Right lung (tissue), 2 donors: ENCODE measurements at regions not wholly inside any gene's neighbourhood (a gene's known extent, or its start where the extent isn't known, plus 50 kb on each side); places are given as distances from the start of the nearest gene placed in this dataset.

ENCODE experiments used
- DNase-seq, 2 donors: peaks; one replicate each; pipeline ENCODE4 v3.0.0-alpha.2; 2013

- DNase-seq, result no peak
These were observed 208.6 kb downstream of the CMPK2 start for GRCh38 chr2:6657136-6657535.

GRCh38 chr2:6657855-6658254 lies 207.9 kb downstream of the CMPK2 start:
- no peak for DNase-seq

GRCh38 chr2:6664332-6665061 lies 201.2 kb downstream of the CMPK2 start:
- no peak for DNase-seq

- no peak for DNase-seq
These were observed 200.3 kb downstream of the CMPK2 start for GRCh38 chr2:6665093-6666045.

- DNase-seq, result no peak
These were observed 198.4 kb downstream of the CMPK2 start for GRCh38 chr2:6667326-6667725.

- no peak for DNase-seq
These were observed 193.8 kb downstream of the CMPK2 start for GRCh38 chr2:6671913-6672312.

- DNase-seq, result no peak
These were observed 191.3 kb downstream of the CMPK2 start for GRCh38 chr2:6674381-6674780.

- DNase-seq, result no peak
These were observed 189.9 kb downstream of the CMPK2 start for GRCh38 chr2:6675791-6676190.

- DNase-seq, result no peak
These were observed 189.5 kb downstream of the CMPK2 start for GRCh38 chr2:6676241-6676640.

- no peak for DNase-seq
These were observed 188.9 kb downstream of the CMPK2 start for GRCh38 chr2:6676776-6677175.

GRCh38 chr2:6679471-6679870 lies 186.2 kb downstream of the CMPK2 start:
- no peak for DNase-seq

- peak; percentile 31 to 53 for DNase-seq
These were observed 182.2 kb downstream of the CMPK2 start for GRCh38 chr2:6683516-6683915.

- no peak for DNase-seq
These were observed 180.3 kb downstream of the CMPK2 start for GRCh38 chr2:6685447-6685846.

- DNase-seq, result peak; percentile 44 to 61
These were observed 173.7 kb downstream of the CMPK2 start for GRCh38 chr2:6692056-6692455.

GRCh38 chr2:6692819-6693218 lies 172.9 kb downstream of the CMPK2 start:
- no peak for DNase-seq

- no peak for DNase-seq
These were observed 171.2 kb downstream of the CMPK2 start for GRCh38 chr2:6694555-6694954.

GRCh38 chr2:6700335-6700734 lies 165.4 kb downstream of the CMPK2 start:
- DNase-seq, result no peak

GRCh38 chr2:6704077-6704476 lies 161.6 kb downstream of the CMPK2 start:
- no peak for DNase-seq

- DNase-seq, result no peak
These were observed 144.3 kb downstream of the CMPK2 start for GRCh38 chr2:6721395-6721794.

- DNase-seq, result no peak
These were observed 143.1 kb downstream of the CMPK2 start for GRCh38 chr2:6722574-6722973.

GRCh38 chr2:6723865-6724604 lies 141.7 kb downstream of the CMPK2 start:
- no peak for DNase-seq

- DNase-seq, result no peak
These were observed 141.0 kb downstream of the CMPK2 start for GRCh38 chr2:6724605-6725140.
